HepG2 (cell line): ENCODE measurements at regions not wholly inside any gene's neighbourhood (a gene's known extent, or its start where the extent isn't known, plus 50 kb on each side); places are given as distances from the start of the nearest gene placed in this dataset.

Experiments used
- ATAC-seq: fragments of 200-7000 bp; cut with Tn5 transposase; 3 replicates; pipeline ENCODE4 v1.9.1; 2020; ENCODE audit warnings: mild to moderate bottlenecking, moderate library complexity
- BruUV-seq: library from RNA; stranded (reverse); fragments of 400-500 nt; replicated peaks from 2 replicates; lab custom pipeline; 2021; lab: Mats Ljungman, UMichigan
- CTCF ChIA-PET: fragments of 300-600 bp; formaldehyde crosslinking; extraction: SDS; loops from one replicate; lab custom pipeline; 2021; ENCODE audit warnings: low total read pairs, inconsistent platforms, low intra/inter-chr PET ratio; lab: Yijun Ruan, JAX
- POLR2A ChIA-PET: fragments of 350-600 bp; sonication (Branson Sonifier 250); formaldehyde crosslinking; loops from one replicate; lab custom pipeline; 2020; ENCODE audit warnings: antibody characterized with exemption, inconsistent platforms; lab: Yijun Ruan, JAX
- DNase-seq: peaks from one replicate; pipeline ENCODE4 v3.0.0-alpha.2; 2015; ENCODE audit warnings: low spot score
- FAIRE-seq: peaks from 3 replicates; lab custom pipeline; 2011; peaks lifted over from hg19 to GRCh38; lab: Jason Lieb, UNC
- H2AFZ ChIP-seq: one replicate; pipeline ENCODE4 v1.6.1; 2011; ENCODE audit warnings: low read length, inconsistent platforms
- H3K27ac ChIP-seq: fragments of 300-600 bp; 3 replicates; pipeline ENCODE4 v1.8.0; 2011; ENCODE audit warnings: mixed run types, mild to moderate bottlenecking, mixed read lengths, low read length, inconsistent platforms; ENCODE audit not compliant: insufficient read depth; ENCODE audit errors: extremely low read length
- H3K27me3 ChIP-seq, 2 experiments: fragments of 200-600 bp in 1 of 2; 2 replicates in 1 of 2; 3 replicates in 1 of 2; pipeline versions ENCODE4 v1.6.0 to v1.8.0; 2011; ENCODE audit warnings: low read length in 2 of 2, mild to moderate bottlenecking in 2 of 2, moderate library complexity in 2 of 2, inconsistent platforms in 1 of 2; ENCODE audit not compliant: insufficient read depth in 2 of 2, control insufficient read depth in 1 of 2
- H3K36me3 ChIP-seq, 2 experiments: fragments of 200-600 bp in 1 of 2; replicated peaks in 1 of 2; 2 replicates in 1 of 2; 3 replicates in 1 of 2; pipeline versions ENCODE4 v1.5.1 to v1.8.0; 2011; ENCODE audit warnings: low read length in 2 of 2, inconsistent platforms in 1 of 2; ENCODE audit not compliant: insufficient read depth in 2 of 2, control insufficient read depth in 1 of 2
- H3K4me1 ChIP-seq: 2 replicates; pipeline ENCODE4 v1.5.1; 2012; ENCODE audit warnings: low read length, inconsistent platforms; ENCODE audit not compliant: insufficient read depth
- H3K4me2 ChIP-seq: 2 replicates; pipeline ENCODE4 v1.6.0; 2011; ENCODE audit warnings: low read depth, low read length, inconsistent platforms
- H3K4me3 ChIP-seq, 3 experiments: fragments of 200-600 bp in 1 of 3; sonication (generic), shearing (Covaris generic) in 1 of 3; replicated peaks in 1 of 3; 2 replicates each; pipeline ENCODE4 v1.5.1; 2011 to 2016; ENCODE audit warnings: low read length in 3 of 3, inconsistent platforms in 2 of 3, low read depth in 2 of 3, mild to moderate bottlenecking in 2 of 3, control low read depth in 1 of 3, mixed read lengths in 1 of 3; ENCODE audit not compliant: insufficient read depth in 1 of 3
- H3K79me2 ChIP-seq: one replicate; pipeline ENCODE4 v1.6.1; 2011; ENCODE audit warnings: low read length, inconsistent platforms; ENCODE audit not compliant: insufficient read depth
- H3K9ac ChIP-seq: 2 replicates; pipeline ENCODE4 v1.6.0; 2011; ENCODE audit warnings: mild to moderate bottlenecking, low read depth, low read length, inconsistent platforms; ENCODE audit not compliant: insufficient read depth
- H3K9me3 ChIP-seq: 2 replicates; pipeline ENCODE4 v1.5.1; 2012; ENCODE audit warnings: mild to moderate bottlenecking, low read length
- H4K20me1 ChIP-seq: 2 replicates; pipeline ENCODE4 v1.6.0; 2011; ENCODE audit warnings: inconsistent platforms, mild to moderate bottlenecking, low read length, moderate library complexity; ENCODE audit not compliant: insufficient read depth
- KIAA2018 ChIP-seq: sonication (generic); formaldehyde crosslinking; IDR thresholded peaks from 2 replicates; pipeline ENCODE4 v1.5.0; 2020; ENCODE audit warnings: mild to moderate bottlenecking, missing genetic modification reagents, borderline replicate concordance
- MEIS2 ChIP-seq: sonication (generic); formaldehyde crosslinking; IDR thresholded peaks from 2 replicates; pipeline ENCODE4 v1.9.0; 2021; ENCODE audit warnings: mild to moderate bottlenecking, missing genetic modification reagents
- PCBP2 ChIP-seq: fragments of 200-400 bp; formaldehyde crosslinking; optimal IDR thresholded peaks from 2 replicates; pipeline ENCODE3; 2018; ENCODE audit warnings: low read length, low read depth; ENCODE audit not compliant: poor library complexity, severe bottlenecking
- SP140L ChIP-seq: sonication (generic); formaldehyde crosslinking; IDR thresholded peaks from 2 replicates; pipeline ENCODE4 v1.4.0; 2020; ENCODE audit warnings: missing genetic modification reagents, borderline replicate concordance
- ZNF160 ChIP-seq: sonication (generic); formaldehyde crosslinking; IDR thresholded peaks from 2 replicates; pipeline ENCODE4 v1.8.0; 2022; ENCODE audit warnings: mild to moderate bottlenecking, inconsistent platforms, missing genetic modification reagents
- ZNF383 ChIP-seq: sonication (generic); formaldehyde crosslinking; IDR thresholded peaks from 2 replicates; pipeline ENCODE4 v1.4.0; 2020; ENCODE audit warnings: missing genetic modification reagents, mild to moderate bottlenecking, borderline replicate concordance
- in situ Hi-C: cut with HindIII; loops from 2 replicates; pipeline ENCODE4 v1.10.0; 2017; ENCODE audit warnings: low pct_unique_long_range_greater_than_20kb; ENCODE audit not compliant: extremely low pct_ligation_motif_present
- intact Hi-C: fragments of 100-400 bp; cut with micrococcal nuclease; formaldehyde crosslinking; loops from one replicate; pipeline ENCODE4 v1.10.0; 2022; ENCODE audit not compliant: unreplicated experiment

GRCh38 chr14:60353420-60353819 lies 104.4 kb downstream of the PPM1A start (continued):
- TF ChIP-seq KIAA2018 (CRISPR knock-in tag) = no peak
- no peak for TF ChIP-seq ZNF383 (CRISPR knock-in tag)

GRCh38 chr14:60355768-60356167 lies 106.7 kb downstream of the PPM1A start:
- H4K20me1 ChIP-seq = no peaks in the 10 kb centered on the region
- CTCF ChIA-PET = no interaction called here
- no peak overlapping the region for H3K27ac ChIP-seq
- TF ChIP-seq SP140L (CRISPR knock-in tag) = no peak
- TF ChIP-seq ZNF160 (CRISPR knock-in tag) = no peak
- TF ChIP-seq MEIS2 (CRISPR knock-in tag) = no peak
- no peak for TF ChIP-seq PCBP2
- intact Hi-C loops = no loop called here
- H3K9ac ChIP-seq = no peak overlapping the region
- ATAC-seq (no peak), FAIRE-seq (no peak), DNase-seq (no peak)
- no peak overlapping the region for H3K4me2 ChIP-seq
- 0 out of 5 replicates have a peak, but pooled peaks cover 0 to 3% of the 10 kb centered on the region in 2 experiments for H3K27me3 ChIP-seq
- no peak overlapping the region for H2AFZ ChIP-seq
- BruUV-seq = no TSS peak
- no peaks in the 10 kb centered on the region for H3K36me3 ChIP-seq
- no peaks in the 10 kb centered on the region for H3K9me3 ChIP-seq
- no peaks in the 10 kb centered on the region for H3K79me2 ChIP-seq
- in situ Hi-C loops = no loop called here
- no peak overlapping the region for H3K4me3 ChIP-seq
- no peaks in the 10 kb centered on the region for H3K4me1 ChIP-seq
- POLR2A ChIA-PET = no interaction called here
